H54 (cell line): ENCODE measurements at regions not wholly inside any gene's neighbourhood (a gene's known extent, or its start where the extent isn't known, plus 50 kb on each side); places are given as distances from the start of the nearest gene placed in this dataset.

Source experiments
- DNase-seq: peaks from one replicate; pipeline ENCODE4 v3.0.0; 2011; ENCODE audit warnings: low spot score, mixed read lengths; ENCODE audit not compliant: insufficient read length
- FAIRE-seq: peaks from 3 replicates; lab custom pipeline; 2011; peaks lifted over from hg19 to GRCh38; lab: Jason Lieb, UNC
- POLR2A ChIP-seq: IDR thresholded peaks from 2 replicates; pipeline ENCODE4 v1.6.1; 2011; ENCODE audit warnings: low read depth, mild to moderate bottlenecking, low read length

- FAIRE-seq (no peak), DNase-seq (no peak)
- TF ChIP-seq POLR2A = no peak
Measured at GRCh38 chr10:10598297-10598696, 419.4 kb upstream of the CELF2 start.

DNA sequence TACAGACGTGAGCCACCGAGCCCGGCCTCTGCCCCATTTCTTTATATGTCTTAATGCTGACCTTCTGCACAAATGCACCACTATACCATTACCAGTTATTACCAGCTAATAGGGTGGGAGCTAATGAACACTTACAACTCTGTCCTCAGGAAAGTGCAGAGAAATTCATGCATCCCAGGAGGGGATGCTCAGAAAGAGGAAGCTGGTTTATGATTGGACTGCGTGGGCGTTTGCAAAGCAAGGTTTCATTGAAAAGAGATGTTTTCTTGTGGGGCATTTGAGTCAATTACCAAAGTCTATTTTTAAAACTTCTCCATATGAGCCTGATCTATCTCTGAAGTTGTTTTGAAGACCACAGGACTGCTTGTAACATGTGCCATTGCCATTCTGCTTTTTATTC, 417.7 kb upstream of the CELF2 start:
- TF ChIP-seq POLR2A = no peak
- FAIRE-seq (no peak), DNase-seq (no peak)

- FAIRE-seq (no peak), DNase-seq (no peak)
- TF ChIP-seq POLR2A = no peak
Measured at GRCh38 chr10:10605551-10606081, 412.1 kb upstream of the CELF2 start.

DNA sequence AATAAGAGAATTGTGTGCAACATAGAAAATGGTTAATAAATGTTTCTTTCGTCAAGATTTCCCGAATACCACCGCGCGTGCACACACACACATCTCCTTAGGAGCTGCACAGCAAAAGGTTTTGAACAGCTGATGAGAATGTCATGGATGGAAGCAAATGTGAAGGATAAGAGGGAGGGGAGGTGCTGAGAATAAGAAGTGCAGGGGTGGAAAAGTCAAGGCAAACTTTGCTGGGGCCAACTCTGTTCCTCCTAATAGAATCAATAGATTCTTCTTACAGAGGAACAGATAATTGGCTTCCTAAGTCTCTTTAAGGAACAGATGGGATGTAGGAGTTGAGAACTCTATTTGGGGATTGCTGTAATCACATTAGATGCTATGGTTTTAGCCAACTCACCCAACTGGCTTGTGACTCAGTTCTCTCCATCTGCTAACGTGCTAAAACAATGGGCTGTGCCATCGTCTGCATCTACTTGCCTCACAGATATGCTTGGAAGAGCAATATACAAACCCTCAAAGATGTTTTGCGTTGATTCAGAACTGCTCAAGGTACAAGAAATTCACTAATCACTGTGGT, 408.2 kb upstream of the CELF2 start:
- no peak for TF ChIP-seq POLR2A
- DNase-seq (no peak), FAIRE-seq (no peak)

DNA sequence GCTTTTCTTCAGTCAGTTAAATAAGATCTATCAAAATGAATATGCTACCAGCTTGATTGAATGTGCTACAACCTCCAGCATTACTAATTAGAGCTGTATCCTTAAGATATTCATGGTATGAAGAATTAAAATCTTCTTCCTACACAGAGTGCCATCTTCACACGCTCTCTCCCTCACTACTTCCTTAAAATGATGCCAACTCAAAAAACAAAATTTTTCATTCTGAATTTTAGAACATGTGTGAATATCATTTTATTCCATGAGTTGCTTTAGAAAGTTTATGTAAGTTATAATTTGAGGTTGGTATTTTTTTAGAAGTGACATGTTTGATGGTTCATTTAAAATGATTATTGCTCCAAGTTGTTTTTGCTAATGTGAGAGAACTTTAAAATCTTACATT, 407.5 kb upstream of the CELF2 start:
- FAIRE-seq (no peak), DNase-seq (no peak)
- TF ChIP-seq POLR2A = no peak

DNA sequence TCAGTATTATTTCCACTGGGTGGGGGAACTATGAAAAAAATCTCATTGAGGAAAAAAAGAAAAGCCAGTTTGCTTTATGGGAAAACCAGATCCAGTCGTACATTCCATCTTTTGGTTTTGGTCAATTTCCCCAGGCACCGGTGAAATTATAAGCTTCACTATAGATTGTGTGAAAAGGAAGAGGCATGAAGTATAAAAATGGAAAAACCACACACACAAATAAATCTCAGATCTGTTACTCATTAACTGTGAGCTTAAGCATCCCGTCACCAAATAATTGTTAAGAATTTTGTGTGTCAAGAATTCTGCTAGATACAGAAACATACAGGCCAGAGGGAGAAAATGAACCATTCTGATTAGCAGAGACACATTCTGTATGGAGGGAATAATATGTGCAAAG, 405.5 kb upstream of the CELF2 start:
- FAIRE-seq (no peak), DNase-seq (no peak)
- TF ChIP-seq POLR2A = no peak

GRCh38 chr10:10613656-10614244, 403.9 kb upstream of the CELF2 start:
- no peak for DNase-seq
- no peak for TF ChIP-seq POLR2A
- no peak for FAIRE-seq

DNA sequence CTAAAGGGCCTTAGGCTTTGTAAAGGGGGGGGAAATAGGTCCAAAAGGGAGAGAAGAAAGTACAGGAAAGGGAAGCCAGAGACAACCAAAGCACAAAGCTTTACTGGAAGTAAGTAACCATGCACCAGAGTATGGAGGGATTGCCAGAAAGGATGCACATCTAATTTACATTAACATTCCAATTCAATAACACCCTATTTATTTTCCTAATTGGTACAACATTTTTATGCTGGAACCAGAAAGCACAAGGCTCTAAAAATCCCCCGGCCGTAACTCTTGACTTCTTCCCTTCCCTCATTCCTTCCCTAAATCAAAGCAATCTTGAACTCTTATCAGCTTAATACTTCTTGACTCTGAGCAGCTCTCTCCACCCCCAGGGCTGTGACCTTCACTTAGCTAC, 400.0 kb upstream of the CELF2 start:
- FAIRE-seq (no peak), DNase-seq (no peak)
- TF ChIP-seq POLR2A = no peak

DNA sequence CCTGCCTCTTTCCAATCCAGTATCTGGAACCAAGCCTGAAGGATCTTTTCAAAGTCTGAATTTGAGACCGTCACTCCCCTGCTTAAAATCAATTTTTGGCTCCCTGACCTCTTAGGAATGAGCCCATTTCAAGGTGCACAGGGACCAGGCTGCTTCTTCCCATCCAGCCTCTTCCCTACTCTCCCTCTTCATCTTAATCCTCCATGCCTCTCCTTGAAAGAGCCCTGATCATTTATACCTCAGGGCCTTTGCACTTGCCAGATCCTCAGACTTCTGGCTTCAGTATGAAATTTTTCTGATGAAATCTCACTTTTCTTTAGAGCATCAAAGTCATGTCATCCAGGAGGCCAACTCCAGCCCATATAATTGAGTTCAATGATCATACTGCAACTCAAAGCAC, 399.5 kb upstream of the CELF2 start:
- FAIRE-seq = no peak
- TF ChIP-seq POLR2A = no peak
- no peak for DNase-seq

- FAIRE-seq (no peak), DNase-seq (no peak)
- TF ChIP-seq POLR2A = no peak
Measured at GRCh38 chr10:10623958-10624566, 393.6 kb upstream of the CELF2 start.

- DNase-seq = no peak
- no peak for FAIRE-seq
- no peak for TF ChIP-seq POLR2A
Measured at GRCh38 chr10:10624567-10624962, 393.1 kb upstream of the CELF2 start.

DNA sequence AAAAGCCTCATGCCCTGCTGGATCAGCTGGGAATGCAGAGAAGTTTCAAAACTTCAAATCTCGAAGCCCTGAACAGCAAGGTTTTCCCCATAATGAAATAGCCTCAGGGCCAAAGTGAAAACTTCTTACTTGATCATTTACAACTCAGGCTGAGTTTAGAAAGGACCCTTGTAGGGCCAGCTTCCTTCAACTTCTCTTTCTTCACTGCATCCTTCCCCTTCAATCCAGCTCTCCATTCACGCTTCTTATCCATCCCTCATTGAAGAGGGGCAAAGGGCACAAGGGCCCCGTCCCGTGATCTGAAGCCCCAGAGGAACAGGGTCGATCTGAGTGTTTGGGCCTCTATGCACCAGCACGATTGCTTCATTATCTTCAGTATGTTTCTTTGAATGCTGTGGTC, 392.2 kb upstream of the CELF2 start:
- no peak for FAIRE-seq
- no peak for DNase-seq
- TF ChIP-seq POLR2A = no peak

DNA sequence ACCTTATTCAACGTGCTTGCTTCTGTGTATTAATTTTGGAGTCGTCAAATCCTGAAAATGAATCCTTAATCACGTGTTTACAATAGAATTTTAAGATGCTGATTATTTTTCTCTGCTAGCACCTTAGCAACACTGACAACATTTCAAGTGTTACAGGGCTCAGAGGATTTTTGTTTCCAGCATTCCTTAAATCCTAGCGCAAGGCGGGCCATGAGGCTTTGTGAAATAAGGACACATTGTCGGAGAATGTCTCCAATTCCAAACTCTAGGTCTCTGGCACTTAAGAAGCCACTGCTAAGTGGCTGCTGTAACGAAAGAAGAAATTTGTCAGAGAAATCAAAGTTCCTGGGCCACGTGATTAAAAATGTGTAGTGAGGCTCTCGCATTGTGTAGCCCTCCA, 390.9 kb upstream of the CELF2 start:
- DNase-seq (no peak), FAIRE-seq (no peak)
- TF ChIP-seq POLR2A = no peak

DNA sequence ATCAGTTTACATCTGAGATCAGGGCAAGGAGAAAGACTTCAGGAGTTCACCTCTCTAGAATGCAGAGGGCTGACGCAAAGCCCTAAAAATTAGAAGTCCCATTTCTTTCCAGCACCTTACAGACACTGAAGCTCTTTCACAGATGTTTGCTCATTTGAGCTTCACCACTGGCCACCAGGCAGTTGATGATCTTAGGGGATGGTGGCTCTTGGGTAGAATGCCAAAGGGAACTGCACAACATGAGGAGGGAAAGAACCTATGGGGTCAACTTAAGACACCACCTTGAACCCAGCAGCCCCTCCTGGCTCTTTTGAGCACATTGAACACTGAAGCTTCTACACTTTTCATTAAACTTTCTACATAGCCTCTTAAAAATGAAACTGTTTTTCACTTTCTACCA, 390.3 kb upstream of the CELF2 start:
- DNase-seq (no peak), FAIRE-seq (no peak)
- TF ChIP-seq POLR2A = no peak

GRCh38 chr10:10629512-10629911, 388.2 kb upstream of the CELF2 start:
- no peak for TF ChIP-seq POLR2A
- no peak for DNase-seq
- FAIRE-seq = no peak

GRCh38 chr10:10630281-10630680, 387.4 kb upstream of the CELF2 start:
- DNase-seq = no peak
- TF ChIP-seq POLR2A = no peak
- FAIRE-seq = no peak
